Gastrocnemius medialis (tissue), 4 donors: ENCODE measurements at regions not wholly inside any gene's neighbourhood (a gene's known extent, or its start where the extent isn't known, plus 50 kb on each side); places are given as distances from the start of the nearest gene placed in this dataset.

ENCODE experiments used
- POLR2A ChIP-seq, 2 donors: fragments of 450-650 bp; IDR thresholded peaks; one replicate each; pipeline ENCODE4 v1.6.1; 2017; ENCODE audit warnings: antibody characterized with exemption in 2 of 2, mild to moderate bottlenecking in 2 of 2, moderate library complexity in 2 of 2
- TF ChIP-seq, protein P1 (sequence below), 5 experiments: fragments of 450-650 bp in 3 of 5; fragments of 200-600 bp in 2 of 5; sonication (generic) in 2 of 5; IDR thresholded peaks in 4 of 5; conservative IDR thresholded peaks in 1 of 5; 1 replicate in 4 of 5; 2 replicates in 1 of 5; pipeline ENCODE4 v1.5.1; 2016 to 2019; ENCODE audit warnings: antibody characterized with exemption in 5 of 5, mild to moderate bottlenecking in 3 of 5, moderate library complexity in 3 of 5

DNA sequence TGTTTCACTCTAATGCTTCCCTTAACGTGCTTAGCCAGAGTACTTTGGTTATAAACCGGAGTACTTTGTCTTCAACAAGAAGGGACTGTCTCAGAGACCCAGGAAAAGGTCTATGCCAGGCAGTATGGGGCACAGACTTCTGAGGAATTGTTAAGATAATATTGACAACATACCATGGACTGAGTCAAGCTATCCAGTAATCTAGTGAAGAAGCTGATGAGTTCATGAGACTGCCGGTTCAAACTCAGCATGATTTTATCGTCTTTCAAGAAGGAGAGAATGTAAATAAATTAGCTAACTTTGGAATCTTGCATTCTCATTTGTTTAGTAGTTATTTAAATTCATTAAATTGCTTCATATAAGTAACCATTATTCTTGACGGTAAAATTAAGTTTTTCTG is 546.1 kb downstream of the PPP4R3C start:
- TF ChIP-seq, protein P1, sequence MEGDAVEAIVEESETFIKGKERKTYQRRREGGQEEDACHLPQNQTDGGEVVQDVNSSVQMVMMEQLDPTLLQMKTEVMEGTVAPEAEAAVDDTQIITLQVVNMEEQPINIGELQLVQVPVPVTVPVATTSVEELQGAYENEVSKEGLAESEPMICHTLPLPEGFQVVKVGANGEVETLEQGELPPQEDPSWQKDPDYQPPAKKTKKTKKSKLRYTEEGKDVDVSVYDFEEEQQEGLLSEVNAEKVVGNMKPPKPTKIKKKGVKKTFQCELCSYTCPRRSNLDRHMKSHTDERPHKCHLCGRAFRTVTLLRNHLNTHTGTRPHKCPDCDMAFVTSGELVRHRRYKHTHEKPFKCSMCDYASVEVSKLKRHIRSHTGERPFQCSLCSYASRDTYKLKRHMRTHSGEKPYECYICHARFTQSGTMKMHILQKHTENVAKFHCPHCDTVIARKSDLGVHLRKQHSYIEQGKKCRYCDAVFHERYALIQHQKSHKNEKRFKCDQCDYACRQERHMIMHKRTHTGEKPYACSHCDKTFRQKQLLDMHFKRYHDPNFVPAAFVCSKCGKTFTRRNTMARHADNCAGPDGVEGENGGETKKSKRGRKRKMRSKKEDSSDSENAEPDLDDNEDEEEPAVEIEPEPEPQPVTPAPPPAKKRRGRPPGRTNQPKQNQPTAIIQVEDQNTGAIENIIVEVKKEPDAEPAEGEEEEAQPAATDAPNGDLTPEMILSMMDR (IDR thresholded peaks at IDR 0.05 in 4 of 5, conservative IDR thresholded peaks at IDR 0.05 in 1 of 5) = no peak
- TF ChIP-seq POLR2A (IDR thresholded peaks at IDR 0.05) = no peak
